Left lung (tissue), 4 donors: ENCODE measurements at regions not wholly inside any gene's neighbourhood (a gene's known extent, or its start where the extent isn't known, plus 50 kb on each side); places are given as distances from the start of the nearest gene placed in this dataset.

ENCODE experiments used
- ATAC-seq: fragments of 200-7000 bp; cut with Tn5 transposase; one replicate; pipeline ENCODE4 v1.9.1; 2020; ENCODE audit warnings: moderate library complexity
- DNase-seq, 4 donors: peaks; one replicate each; pipeline ENCODE4 v3.0.0-alpha.2; 2013 to 2020
- H3K27ac ChIP-seq, 2 donors: fragments of 200-600 bp; sonication (generic) in 1 of 2; one replicate each; pipeline versions ENCODE4 v1.5.0 to v1.8.0; 2020 to 2021
- H3K27me3 ChIP-seq, 2 donors: fragments of 200-600 bp; sonication (generic) in 1 of 2; one replicate each; pipeline versions ENCODE4 v1.5.0 to v1.8.0; 2020 to 2021
- H3K36me3 ChIP-seq, 2 donors: fragments of 200-600 bp; sonication (generic) in 1 of 2; one replicate each; pipeline versions ENCODE4 v1.5.0 to v1.8.0; 2020 to 2021
- H3K4me1 ChIP-seq, 2 donors: fragments of 200-600 bp; one replicate each; pipeline ENCODE4 v1.8.0; 2021
- H3K4me3 ChIP-seq, 2 donors: fragments of 200-600 bp; sonication (generic) in 1 of 2; one replicate each; pipeline versions ENCODE4 v1.5.0 to v1.8.0; 2020 to 2021; ENCODE audit warnings: mild to moderate bottlenecking in 1 of 2
- H3K9me3 ChIP-seq, 2 donors: fragments of 200-600 bp; sonication (generic) in 1 of 2; one replicate each; pipeline versions ENCODE4 v1.5.0 to v1.8.0; 2020 to 2021
- intact Hi-C, 2 donors: fragments of 100-400 bp; cut with DNase I; formaldehyde crosslinking; loops; one replicate each; pipeline versions ENCODE4 v1.11.2 to v1.14.2; 2022
- TF ChIP-seq, protein P1 (sequence below), 2 donors: fragments of 200-600 bp; sonication (generic) in 1 of 2; IDR thresholded peaks; one replicate each; pipeline versions ENCODE4 v1.5.0 to v1.8.0; 2021; ENCODE audit warnings: antibody characterized with exemption in 2 of 2
- donor health status: DM: no; HTN: yes; CAD: no.
- donor health status: DM: no; HTN: no; CAD: no.

DNA sequence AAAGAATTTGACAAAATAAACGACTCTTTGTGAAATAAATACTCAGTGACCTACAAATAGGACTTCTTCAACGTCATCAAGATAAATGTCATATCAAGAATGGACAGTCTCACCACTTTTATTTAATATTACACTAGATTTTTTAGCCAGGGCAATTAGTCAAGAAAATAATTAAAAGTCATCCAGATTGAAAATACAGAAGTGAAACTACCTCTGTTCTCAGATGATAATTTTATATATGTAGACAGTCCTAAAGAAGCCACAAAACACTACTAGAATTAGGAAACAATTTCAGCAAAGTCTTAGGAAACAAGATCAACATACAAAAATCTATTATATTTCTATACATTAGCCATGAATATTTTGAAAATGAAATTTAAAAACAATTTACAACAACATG, 689.6 kb upstream of the SEL1L start:
- Histone ChIP-seq H3K36me3 (no peaks in the 10 kb centered on the region), H3K9me3 (no peaks in the 10 kb centered on the region), H3K27ac (no peak overlapping the region), H3K4me1 (no peaks in the 10 kb centered on the region), H3K4me3 (no peak overlapping the region), H3K27me3 (no peaks in the 10 kb centered on the region)
- no peak for ATAC-seq
- DNase-seq, result no peak
- TF ChIP-seq, protein P1, sequence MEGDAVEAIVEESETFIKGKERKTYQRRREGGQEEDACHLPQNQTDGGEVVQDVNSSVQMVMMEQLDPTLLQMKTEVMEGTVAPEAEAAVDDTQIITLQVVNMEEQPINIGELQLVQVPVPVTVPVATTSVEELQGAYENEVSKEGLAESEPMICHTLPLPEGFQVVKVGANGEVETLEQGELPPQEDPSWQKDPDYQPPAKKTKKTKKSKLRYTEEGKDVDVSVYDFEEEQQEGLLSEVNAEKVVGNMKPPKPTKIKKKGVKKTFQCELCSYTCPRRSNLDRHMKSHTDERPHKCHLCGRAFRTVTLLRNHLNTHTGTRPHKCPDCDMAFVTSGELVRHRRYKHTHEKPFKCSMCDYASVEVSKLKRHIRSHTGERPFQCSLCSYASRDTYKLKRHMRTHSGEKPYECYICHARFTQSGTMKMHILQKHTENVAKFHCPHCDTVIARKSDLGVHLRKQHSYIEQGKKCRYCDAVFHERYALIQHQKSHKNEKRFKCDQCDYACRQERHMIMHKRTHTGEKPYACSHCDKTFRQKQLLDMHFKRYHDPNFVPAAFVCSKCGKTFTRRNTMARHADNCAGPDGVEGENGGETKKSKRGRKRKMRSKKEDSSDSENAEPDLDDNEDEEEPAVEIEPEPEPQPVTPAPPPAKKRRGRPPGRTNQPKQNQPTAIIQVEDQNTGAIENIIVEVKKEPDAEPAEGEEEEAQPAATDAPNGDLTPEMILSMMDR (IDR thresholded peaks at IDR 0.05), result no peak
- intact Hi-C loops, result no loop called here

GRCh38 chr14:82224610-82225009, 691.0 kb upstream of the SEL1L start:
- Histone ChIP-seq H3K4me3 (no peak overlapping the region), H3K27me3 (no peaks in the 10 kb centered on the region), H3K4me1 (no peaks in the 10 kb centered on the region), H3K27ac (no peak overlapping the region), H3K9me3 (no peaks in the 10 kb centered on the region), H3K36me3 (no peaks in the 10 kb centered on the region)
- no peak for DNase-seq
- no peak for ATAC-seq
- intact Hi-C loops, result no loop called here
- TF ChIP-seq, protein P1 (IDR thresholded peaks at IDR 0.05), result no peak

DNA sequence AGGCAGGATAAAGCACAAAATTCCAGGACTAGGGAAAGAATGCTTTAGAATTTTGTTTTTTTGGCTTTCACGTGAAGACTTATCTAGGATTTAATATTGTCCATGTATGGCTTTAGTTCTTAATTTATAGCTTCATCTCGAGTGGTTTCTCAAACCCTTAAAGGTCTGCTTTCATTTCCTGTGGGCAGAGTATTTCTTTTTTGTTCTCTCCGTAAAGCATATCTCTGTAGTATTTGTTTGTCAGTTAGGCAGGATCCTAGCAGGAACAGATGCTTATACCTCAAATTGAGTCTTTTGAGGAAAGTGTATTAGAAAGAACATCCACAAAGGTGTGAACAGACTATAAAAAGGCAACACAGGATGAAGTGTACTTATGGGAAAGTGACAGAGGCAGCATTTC, 697.1 kb upstream of the SEL1L start:
- Histone ChIP-seq H3K4me3 (no peak overlapping the region), H3K9me3 (no peaks in the 10 kb centered on the region), H3K27me3 (no peaks in the 10 kb centered on the region), H3K27ac (no peak overlapping the region), H3K36me3 (no peaks in the 10 kb centered on the region), H3K4me1 (no peaks in the 10 kb centered on the region)
- intact Hi-C loops, result no loop called here
- DNase-seq, result no peak
- TF ChIP-seq, protein P1 (IDR thresholded peaks at IDR 0.05), result no peak
- no peak for ATAC-seq

- Histone ChIP-seq H3K27ac (no peak overlapping the region), H3K27me3 (no peaks in the 10 kb centered on the region), H3K36me3 (no peaks in the 10 kb centered on the region), H3K9me3 (no peaks in the 10 kb centered on the region), H3K4me1 (no peaks in the 10 kb centered on the region), H3K4me3 (no peak overlapping the region)
- intact Hi-C loops, result no loop called here
- TF ChIP-seq, protein P1 (IDR thresholded peaks at IDR 0.05), result no peak
- DNase-seq, result no peak
- no peak for ATAC-seq
Measured at GRCh38 chr14:82238649-82239048, 705.0 kb upstream of the SEL1L start.

GRCh38 chr14:82239223-82239622, 705.6 kb upstream of the SEL1L start:
- no peak overlapping the region for H3K4me3 ChIP-seq
- H3K27me3 ChIP-seq, result no peaks in the 10 kb centered on the region
- peak in 2 of 4 donors; percentile 34 to 41 for DNase-seq
- H3K36me3 ChIP-seq, result no peaks in the 10 kb centered on the region
- intact Hi-C loops, result no loop called here
- H3K9me3 ChIP-seq, result no peaks in the 10 kb centered on the region
- no peak for ATAC-seq
- no peaks in the 10 kb centered on the region for H3K4me1 ChIP-seq
- TF ChIP-seq, protein P1 (IDR thresholded peaks at IDR 0.05), result no peak
- H3K27ac ChIP-seq, result no peak overlapping the region
